ENCODE measurements at regions not wholly inside any gene's neighbourhood (a gene's known extent, or its start where the extent isn't known, plus 50 kb on each side); places are given as distances from the start of the nearest gene placed in this dataset.
"Not testable (repeated sequence)": the region's sequence is repeated elsewhere in the genome, so short reads cannot be mapped to it uniquely, and the experiment has no call there.

DNA sequence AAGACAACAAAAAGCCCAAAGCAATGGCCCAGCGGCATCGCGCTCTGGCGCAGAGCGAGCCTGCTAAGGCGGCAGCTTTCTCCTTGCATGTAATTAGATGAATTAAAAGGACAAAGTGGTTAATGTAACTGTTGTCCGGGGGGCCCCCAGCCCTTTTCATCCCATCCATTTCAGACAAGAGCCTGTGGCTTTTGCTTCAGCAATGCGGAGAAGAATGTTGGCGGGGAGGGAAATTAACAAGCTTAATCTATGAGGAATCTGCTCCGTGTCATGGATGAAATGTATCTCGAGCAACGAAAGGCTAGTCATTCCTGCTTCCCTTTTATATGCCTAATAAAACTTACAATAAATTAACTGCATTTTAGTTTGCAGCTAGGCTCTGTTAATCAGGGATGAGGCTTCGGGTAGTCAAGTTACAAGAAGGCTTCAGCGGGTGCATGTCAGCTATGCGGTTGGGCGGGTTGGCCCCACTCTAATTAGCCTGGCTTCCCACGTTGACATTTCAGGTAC is 203.3 kb downstream of the BUB3 start:
- DNase-seq (no peak), ATAC-seq (no peak)
- TF ChIP-seq, protein P1, sequence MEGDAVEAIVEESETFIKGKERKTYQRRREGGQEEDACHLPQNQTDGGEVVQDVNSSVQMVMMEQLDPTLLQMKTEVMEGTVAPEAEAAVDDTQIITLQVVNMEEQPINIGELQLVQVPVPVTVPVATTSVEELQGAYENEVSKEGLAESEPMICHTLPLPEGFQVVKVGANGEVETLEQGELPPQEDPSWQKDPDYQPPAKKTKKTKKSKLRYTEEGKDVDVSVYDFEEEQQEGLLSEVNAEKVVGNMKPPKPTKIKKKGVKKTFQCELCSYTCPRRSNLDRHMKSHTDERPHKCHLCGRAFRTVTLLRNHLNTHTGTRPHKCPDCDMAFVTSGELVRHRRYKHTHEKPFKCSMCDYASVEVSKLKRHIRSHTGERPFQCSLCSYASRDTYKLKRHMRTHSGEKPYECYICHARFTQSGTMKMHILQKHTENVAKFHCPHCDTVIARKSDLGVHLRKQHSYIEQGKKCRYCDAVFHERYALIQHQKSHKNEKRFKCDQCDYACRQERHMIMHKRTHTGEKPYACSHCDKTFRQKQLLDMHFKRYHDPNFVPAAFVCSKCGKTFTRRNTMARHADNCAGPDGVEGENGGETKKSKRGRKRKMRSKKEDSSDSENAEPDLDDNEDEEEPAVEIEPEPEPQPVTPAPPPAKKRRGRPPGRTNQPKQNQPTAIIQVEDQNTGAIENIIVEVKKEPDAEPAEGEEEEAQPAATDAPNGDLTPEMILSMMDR (IDR thresholded peaks at IDR 0.05) = no peak
- H3K4me1 ChIP-seq (ENCODE audit: low read depth) = no peaks in the 10 kb centered on the region
- no peak overlapping the region for H3K4me3 ChIP-seq
- H3K36me3 ChIP-seq (ENCODE audit: low read depth) = no peaks in the 10 kb centered on the region
- H3K9me3 ChIP-seq = no peaks in the 10 kb centered on the region
- intact Hi-C loops (cut with DNase I, micrococcal nuclease) = no loop called here

DNA sequence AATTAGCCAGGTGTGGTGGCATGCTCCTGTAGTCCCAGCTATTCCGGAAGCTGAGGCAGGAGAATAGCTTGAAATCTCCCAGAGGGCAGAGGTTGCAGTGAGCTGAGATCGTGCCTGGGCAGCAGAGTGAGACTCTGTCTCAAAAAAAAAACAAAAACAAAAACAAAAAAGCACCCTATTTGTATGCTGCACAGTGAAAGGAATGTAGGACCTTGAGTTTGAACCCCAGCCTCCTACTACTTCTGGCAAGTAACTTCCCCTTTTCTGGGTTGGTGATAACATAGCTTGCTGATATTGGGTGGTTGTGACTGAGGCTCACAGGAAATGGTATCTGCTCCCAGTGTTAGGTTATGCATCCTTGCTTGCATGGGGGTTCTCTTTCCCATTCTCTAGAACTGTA is 205.3 kb downstream of the BUB3 start:
- TF ChIP-seq, protein P1 (IDR thresholded peaks at IDR 0.05) = no peak
- DNase-seq (no peak), ATAC-seq (no peak)
- Histone ChIP-seq H3K36me3 (ENCODE audit: low read depth) (no peaks in the 10 kb centered on the region), H3K4me3 (no peak overlapping the region), H3K9me3 (no peaks in the 10 kb centered on the region), H3K4me1 (ENCODE audit: low read depth) (no peaks in the 10 kb centered on the region)
- intact Hi-C loops (cut with DNase I, micrococcal nuclease) = no loop called here

DNA sequence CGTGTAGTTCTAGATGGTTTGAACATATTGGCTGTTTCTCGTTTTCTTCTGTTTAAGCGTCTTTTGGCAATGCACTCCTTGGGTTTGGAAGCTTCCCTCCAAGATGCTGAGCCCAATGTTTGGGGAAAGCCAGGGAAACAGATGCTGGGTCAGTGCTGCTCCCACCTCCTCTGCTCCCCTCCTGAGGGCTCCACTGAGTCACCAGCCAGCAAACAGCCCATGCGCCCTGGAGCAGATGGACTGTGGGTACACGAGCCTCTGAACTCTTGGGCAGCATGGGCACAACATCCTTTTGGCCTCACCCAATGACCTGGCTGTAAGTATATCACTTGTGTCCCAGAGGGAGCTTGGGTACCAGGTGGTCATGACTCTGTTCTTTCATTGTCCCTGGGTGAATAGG is 207.6 kb downstream of the BUB3 start:
- TF ChIP-seq, protein P1 (IDR thresholded peaks at IDR 0.05) = no peak
- intact Hi-C loops (cut with DNase I, micrococcal nuclease) = no loop called here
- Histone ChIP-seq H3K4me3 (no peak overlapping the region), H3K36me3 (ENCODE audit: low read depth) (no peaks in the 10 kb centered on the region), H3K4me1 (ENCODE audit: low read depth) (no peaks in the 10 kb centered on the region), H3K9me3 (no peaks in the 10 kb centered on the region)
- ATAC-seq (no peak), DNase-seq (no peak)

DNA sequence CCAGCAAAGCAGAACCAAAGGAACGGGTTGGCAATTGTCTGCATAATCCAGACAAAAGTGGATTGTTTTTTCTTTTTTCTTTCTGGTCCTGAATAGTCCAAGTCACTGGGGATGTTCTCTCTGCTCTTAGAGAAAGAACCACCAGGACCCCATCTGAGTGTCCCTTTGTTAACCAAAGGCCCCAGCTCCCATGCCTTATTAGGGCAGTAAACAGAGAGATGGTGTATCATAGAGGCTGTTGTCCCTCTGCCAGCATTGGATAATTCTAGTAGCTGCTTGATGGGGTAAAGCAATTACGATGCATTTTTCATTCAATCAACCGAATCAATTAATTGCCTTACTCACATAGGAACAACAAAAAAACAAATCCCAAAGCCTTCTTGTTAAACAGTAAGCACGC is 213.0 kb downstream of the BUB3 start:
- H3K4me3 ChIP-seq = no peak overlapping the region
- TF ChIP-seq, protein P1 (IDR thresholded peaks at IDR 0.05) = no peak
- no peaks in the 10 kb centered on the region for H3K9me3 ChIP-seq
- H3K4me1 ChIP-seq (ENCODE audit: low read depth) = no peaks in the 10 kb centered on the region
- DNase-seq = no peak
- ATAC-seq = no peak
- no peaks in the 10 kb centered on the region for H3K36me3 ChIP-seq (ENCODE audit: low read depth)
- intact Hi-C loops (cut with DNase I, micrococcal nuclease) = no loop called here

DNA sequence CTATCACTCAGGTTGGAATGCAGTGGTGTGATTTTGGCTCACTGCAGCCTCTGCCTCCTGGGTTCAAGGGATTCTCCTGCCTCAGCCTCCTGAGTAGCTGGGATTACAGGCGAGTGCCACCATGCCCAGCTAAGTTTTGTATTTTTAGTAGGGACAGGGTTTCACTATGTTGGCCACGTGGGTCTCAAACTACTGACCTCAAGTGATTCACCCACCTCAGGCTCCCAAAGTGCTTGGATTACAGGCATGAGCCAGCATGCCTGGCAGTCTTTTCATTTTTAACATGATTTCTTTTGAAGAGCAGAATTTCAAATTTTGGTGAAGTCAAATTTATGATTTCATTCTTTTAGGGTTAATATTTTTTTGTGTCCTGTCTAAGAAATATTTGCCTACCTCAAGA is 217.4 kb downstream of the BUB3 start:
- H3K4me3 ChIP-seq; intact Hi-C loops (cut with DNase I, micrococcal nuclease); DNase-seq; H3K36me3 ChIP-seq (ENCODE audit: low read depth); H3K9me3 ChIP-seq; ATAC-seq; H3K4me1 ChIP-seq (ENCODE audit: low read depth): not testable (repeated sequence)

DNA sequence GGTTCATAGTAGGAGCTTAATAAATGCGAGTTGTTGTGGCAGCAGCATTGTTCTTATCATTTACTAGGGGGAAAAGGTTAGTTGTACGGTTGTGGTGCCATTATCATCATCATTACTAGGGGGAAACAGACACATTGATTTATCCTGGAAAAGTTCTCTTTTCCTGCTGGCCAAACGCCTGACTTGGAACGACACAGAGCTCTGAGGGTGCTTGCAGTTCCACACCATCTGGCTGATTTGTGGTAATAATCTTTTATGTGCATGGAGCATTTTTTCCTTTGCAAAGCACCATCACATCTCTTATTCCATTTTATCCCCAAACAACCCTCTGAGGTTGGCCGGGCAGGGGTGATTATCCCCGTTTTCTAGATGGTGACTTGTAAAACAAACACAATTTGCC is 219.4 kb downstream of the BUB3 start:
- DNase-seq (no peak), ATAC-seq (no peak)
- TF ChIP-seq, protein P1 (IDR thresholded peaks at IDR 0.05) = no peak
- intact Hi-C loops (cut with DNase I, micrococcal nuclease) = no loop called here
- Histone ChIP-seq H3K4me3 (no peak overlapping the region), H3K36me3 (ENCODE audit: low read depth) (no peaks in the 10 kb centered on the region), H3K9me3 (no peaks in the 10 kb centered on the region), H3K4me1 (ENCODE audit: low read depth) (no peaks in the 10 kb centered on the region)
